ENCODE measurements at regions not wholly inside any gene's neighbourhood (a gene's known extent, or its start where the extent isn't known, plus 50 kb on each side); places are given as distances from the start of the nearest gene placed in this dataset.

GRCh38 chr4:35653451-35653850, 590.9 kb downstream of the ARAP2 start:
- intact Hi-C loops (cut with DNase I; ENCODE audit: low total_unique reads), result no loop called here
- no peaks in the 10 kb centered on the region for H3K4me1 ChIP-seq
- H3K9me3 ChIP-seq, result no peaks in the 10 kb centered on the region
- no peaks in the 10 kb centered on the region for H3K36me3 ChIP-seq (ENCODE audit: low read depth, missing control alignments)
- H3K4me3 ChIP-seq, result no peak overlapping the region
- TF ChIP-seq CTCF (IDR thresholded peaks at IDR 0.05) (no peak), POLR2A (IDR thresholded peaks at IDR 0.05) (no peak)
- DNase-seq, result no peak
- H3K27ac ChIP-seq, result no peak overlapping the region
- H3K27me3 ChIP-seq, result no peaks in the 10 kb centered on the region

- TF ChIP-seq CTCF (IDR thresholded peaks at IDR 0.05) (no peak), POLR2A (IDR thresholded peaks at IDR 0.05) (no peak)
Measured at GRCh38 chr4:35673137-35673536, 571.2 kb downstream of the ARAP2 start.

GRCh38 chr4:35684755-35685154, 559.6 kb downstream of the ARAP2 start:
- DNase-seq, result no peak

More at GRCh38 chr4:35673137-35673536, 571.2 kb downstream of the ARAP2 start:
- no peaks in the 10 kb centered on the region for H3K4me1 ChIP-seq
- H3K36me3 ChIP-seq (ENCODE audit: low read depth, missing control alignments), result no peaks in the 10 kb centered on the region
- intact Hi-C loops (cut with DNase I; ENCODE audit: low total_unique reads), result no loop called here
- H3K27me3 ChIP-seq, result no peaks in the 10 kb centered on the region
- H3K27ac ChIP-seq, result no peak overlapping the region
- no peak overlapping the region for H3K4me3 ChIP-seq
- no peak for DNase-seq
- 82 to 89% methylated on average over 1 of the region's 1 CpG for WGBS, 2 donors
- H3K9me3 ChIP-seq, result no peaks in the 10 kb centered on the region

GRCh38 chr4:35689870-35690269, 554.4 kb downstream of the ARAP2 start:
- no peaks in the 10 kb centered on the region for H3K4me1 ChIP-seq
- H3K36me3 ChIP-seq (ENCODE audit: low read depth, missing control alignments), result no peaks in the 10 kb centered on the region
- no peaks in the 10 kb centered on the region for H3K27me3 ChIP-seq
- no peak overlapping the region for H3K27ac ChIP-seq
- TF ChIP-seq POLR2A (IDR thresholded peaks at IDR 0.05), result no peak
- no peak for TF ChIP-seq CTCF (IDR thresholded peaks at IDR 0.05)
- WGBS, 2 donors, result 37 to 89% methylated on average over 1 of the region's 1 CpG
- intact Hi-C loops (cut with DNase I; ENCODE audit: low total_unique reads), result no loop called here
- H3K9me3 ChIP-seq, result no peaks in the 10 kb centered on the region
- H3K4me3 ChIP-seq, result no peak overlapping the region
- DNase-seq, result no peak

More at GRCh38 chr4:35684755-35685154, 559.6 kb downstream of the ARAP2 start:
- Histone ChIP-seq H3K36me3 (ENCODE audit: low read depth, missing control alignments) (no peaks in the 10 kb centered on the region), H3K27me3 (no peaks in the 10 kb centered on the region), H3K4me1 (no peaks in the 10 kb centered on the region), H3K27ac (no peak overlapping the region), H3K4me3 (no peak overlapping the region), H3K9me3 (no peaks in the 10 kb centered on the region)
- intact Hi-C loops (cut with DNase I; ENCODE audit: low total_unique reads), result no loop called here
- WGBS, 2 donors, result 87 to 91% methylated on average over 1 of the region's 1 CpG
- TF ChIP-seq CTCF (IDR thresholded peaks at IDR 0.05), result no peak
- TF ChIP-seq POLR2A (IDR thresholded peaks at IDR 0.05), result no peak

GRCh38 chr4:35690271-35690670, 554.0 kb downstream of the ARAP2 start:
- TF ChIP-seq POLR2A (IDR thresholded peaks at IDR 0.05) (no peak), CTCF (IDR thresholded peaks at IDR 0.05) (no peak)
- Histone ChIP-seq H3K9me3 (no peaks in the 10 kb centered on the region), H3K4me3 (no peak overlapping the region), H3K4me1 (no peaks in the 10 kb centered on the region), H3K36me3 (ENCODE audit: low read depth, missing control alignments) (no peaks in the 10 kb centered on the region), H3K27ac (no peak overlapping the region), H3K27me3 (no peaks in the 10 kb centered on the region)
- WGBS, 2 donors, result 89 to 94% methylated on average over 1 of the region's 1 CpG
- DNase-seq, result no peak
- intact Hi-C loops (cut with DNase I; ENCODE audit: low total_unique reads), result no loop called here
